Left lung (tissue), 4 donors: ENCODE measurements at regions not wholly inside any gene's neighbourhood (a gene's known extent, or its start where the extent isn't known, plus 50 kb on each side); places are given as distances from the start of the nearest gene placed in this dataset.

ENCODE experiments used
- ATAC-seq: fragments of 200-7000 bp; cut with Tn5 transposase; one replicate; pipeline ENCODE4 v1.9.1; 2020; ENCODE audit warnings: moderate library complexity
- DNase-seq, 4 donors: peaks; one replicate each; pipeline ENCODE4 v3.0.0-alpha.2; 2013 to 2020
- H3K27ac ChIP-seq, 2 donors: fragments of 200-600 bp; sonication (generic) in 1 of 2; one replicate each; pipeline versions ENCODE4 v1.5.0 to v1.8.0; 2020 to 2021
- H3K27me3 ChIP-seq, 2 donors: fragments of 200-600 bp; sonication (generic) in 1 of 2; one replicate each; pipeline versions ENCODE4 v1.5.0 to v1.8.0; 2020 to 2021
- H3K36me3 ChIP-seq, 2 donors: fragments of 200-600 bp; sonication (generic) in 1 of 2; one replicate each; pipeline versions ENCODE4 v1.5.0 to v1.8.0; 2020 to 2021
- H3K4me1 ChIP-seq, 2 donors: fragments of 200-600 bp; one replicate each; pipeline ENCODE4 v1.8.0; 2021
- H3K4me3 ChIP-seq, 2 donors: fragments of 200-600 bp; sonication (generic) in 1 of 2; one replicate each; pipeline versions ENCODE4 v1.5.0 to v1.8.0; 2020 to 2021; ENCODE audit warnings: mild to moderate bottlenecking in 1 of 2
- H3K9me3 ChIP-seq, 2 donors: fragments of 200-600 bp; sonication (generic) in 1 of 2; one replicate each; pipeline versions ENCODE4 v1.5.0 to v1.8.0; 2020 to 2021
- intact Hi-C, 2 donors: fragments of 100-400 bp; cut with DNase I; formaldehyde crosslinking; loops; one replicate each; pipeline versions ENCODE4 v1.11.2 to v1.14.2; 2022
- TF ChIP-seq, protein P1 (sequence below), 2 donors: fragments of 200-600 bp; sonication (generic) in 1 of 2; IDR thresholded peaks; one replicate each; pipeline versions ENCODE4 v1.5.0 to v1.8.0; 2021; ENCODE audit warnings: antibody characterized with exemption in 2 of 2
- donor health status: DM: no; HTN: yes; CAD: no.
- donor health status: DM: no; HTN: no; CAD: no.

DNA sequence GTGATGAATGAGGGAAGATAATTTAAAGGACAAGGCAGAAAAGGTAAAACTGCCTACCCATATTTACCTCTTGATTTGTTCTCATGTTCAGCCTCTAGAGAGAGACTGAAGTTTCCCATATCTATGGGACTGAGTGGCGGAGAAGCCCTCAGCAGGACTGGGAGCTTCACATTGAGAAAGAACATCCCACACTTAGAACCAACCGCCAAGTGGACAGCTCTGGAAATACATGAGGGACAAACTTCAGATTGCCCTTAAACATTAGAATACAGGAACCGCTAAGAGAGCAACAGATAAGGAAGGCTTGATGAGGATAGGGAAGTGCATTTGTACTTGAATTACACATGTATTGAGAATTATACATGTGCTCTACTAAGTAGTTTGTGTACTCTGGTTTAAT lies 316.0 kb upstream of the MIR17HG start:
- no peaks in the 10 kb centered on the region for H3K9me3 ChIP-seq
- no peak overlapping the region for H3K27ac ChIP-seq

GRCh38 chr13:91032104-91032503 lies 315.4 kb upstream of the MIR17HG start:
- no peak for ATAC-seq
- DNase-seq, result no peak
- Histone ChIP-seq H3K4me1 (no peaks in the 10 kb centered on the region), H3K4me3 (no peak overlapping the region), H3K36me3 (no peaks in the 10 kb centered on the region), H3K27ac (no peak overlapping the region), H3K9me3 (no peaks in the 10 kb centered on the region), H3K27me3 (no peaks in the 10 kb centered on the region)
- TF ChIP-seq, protein P1, sequence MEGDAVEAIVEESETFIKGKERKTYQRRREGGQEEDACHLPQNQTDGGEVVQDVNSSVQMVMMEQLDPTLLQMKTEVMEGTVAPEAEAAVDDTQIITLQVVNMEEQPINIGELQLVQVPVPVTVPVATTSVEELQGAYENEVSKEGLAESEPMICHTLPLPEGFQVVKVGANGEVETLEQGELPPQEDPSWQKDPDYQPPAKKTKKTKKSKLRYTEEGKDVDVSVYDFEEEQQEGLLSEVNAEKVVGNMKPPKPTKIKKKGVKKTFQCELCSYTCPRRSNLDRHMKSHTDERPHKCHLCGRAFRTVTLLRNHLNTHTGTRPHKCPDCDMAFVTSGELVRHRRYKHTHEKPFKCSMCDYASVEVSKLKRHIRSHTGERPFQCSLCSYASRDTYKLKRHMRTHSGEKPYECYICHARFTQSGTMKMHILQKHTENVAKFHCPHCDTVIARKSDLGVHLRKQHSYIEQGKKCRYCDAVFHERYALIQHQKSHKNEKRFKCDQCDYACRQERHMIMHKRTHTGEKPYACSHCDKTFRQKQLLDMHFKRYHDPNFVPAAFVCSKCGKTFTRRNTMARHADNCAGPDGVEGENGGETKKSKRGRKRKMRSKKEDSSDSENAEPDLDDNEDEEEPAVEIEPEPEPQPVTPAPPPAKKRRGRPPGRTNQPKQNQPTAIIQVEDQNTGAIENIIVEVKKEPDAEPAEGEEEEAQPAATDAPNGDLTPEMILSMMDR (IDR thresholded peaks at IDR 0.05), result no peak
- intact Hi-C loops, result no loop called here

More for the DNA sequence above, 316.0 kb upstream of the MIR17HG start:
- no peak for DNase-seq
- intact Hi-C loops, result no loop called here
- H3K36me3 ChIP-seq, result no peaks in the 10 kb centered on the region
- TF ChIP-seq, protein P1 (IDR thresholded peaks at IDR 0.05), result no peak
- no peaks in the 10 kb centered on the region for H3K4me1 ChIP-seq
- ATAC-seq, result no peak
- H3K27me3 ChIP-seq, result no peaks in the 10 kb centered on the region
- no peak overlapping the region for H3K4me3 ChIP-seq

GRCh38 chr13:91036886-91037285 lies 310.6 kb upstream of the MIR17HG start:
- no peaks in the 10 kb centered on the region for H3K36me3 ChIP-seq
- H3K4me3 ChIP-seq, result no peak overlapping the region
- H3K27me3 ChIP-seq, result no peaks in the 10 kb centered on the region
- no peak overlapping the region for H3K27ac ChIP-seq
- no peaks in the 10 kb centered on the region for H3K4me1 ChIP-seq
- H3K9me3 ChIP-seq, result no peaks in the 10 kb centered on the region
- TF ChIP-seq, protein P1 (IDR thresholded peaks at IDR 0.05), result no peak
- ATAC-seq, result no peak
- intact Hi-C loops, result no loop called here
- DNase-seq, result no peak

GRCh38 chr13:91042870-91043269 lies 304.6 kb upstream of the MIR17HG start:
- intact Hi-C loops, result no loop called here
- no peak overlapping the region for H3K4me3 ChIP-seq
- no peak for DNase-seq
- TF ChIP-seq, protein P1 (IDR thresholded peaks at IDR 0.05), result no peak
- H3K27me3 ChIP-seq, result no peaks in the 10 kb centered on the region
- no peaks in the 10 kb centered on the region for H3K4me1 ChIP-seq
- H3K9me3 ChIP-seq, result no peaks in the 10 kb centered on the region
- H3K27ac ChIP-seq, result no peak overlapping the region
- H3K36me3 ChIP-seq, result no peaks in the 10 kb centered on the region
- no peak for ATAC-seq

DNA sequence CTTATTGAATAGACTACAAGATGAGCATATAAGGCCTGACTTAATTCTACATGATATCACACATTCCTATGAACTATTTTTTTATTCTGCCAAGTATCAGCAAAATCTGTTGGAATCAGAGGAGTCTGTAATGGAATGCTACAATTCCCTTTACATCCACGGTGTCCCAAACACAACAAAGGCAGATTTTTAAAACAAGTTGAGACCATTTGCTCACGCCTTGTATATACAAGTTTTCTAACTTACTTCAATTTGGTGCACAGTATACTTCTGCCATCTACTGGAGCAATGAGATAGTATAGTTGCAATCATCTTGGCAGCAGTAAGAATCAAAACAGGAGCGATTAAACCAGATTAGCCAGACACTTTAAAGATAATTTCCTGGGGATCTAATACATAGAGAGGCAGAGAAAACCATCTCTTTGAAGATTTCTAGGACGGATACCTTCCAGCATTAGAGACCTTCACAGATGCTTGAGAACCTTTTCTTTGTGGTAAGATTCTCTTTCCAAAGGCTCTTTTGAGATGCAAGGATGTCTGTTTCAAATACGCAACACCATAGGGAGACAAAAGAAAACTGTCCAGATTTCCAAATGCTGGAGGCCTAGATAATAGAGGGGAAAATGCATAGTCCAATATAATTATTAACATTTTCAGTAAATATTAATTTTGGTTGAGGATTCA lies 302.0 kb upstream of the MIR17HG start:
- peak in 2 of 4 donors; percentile 29 to 36 for DNase-seq
- intact Hi-C loops, result no loop called here
- Histone ChIP-seq H3K27me3 (no peaks in the 10 kb centered on the region), H3K9me3 (no peaks in the 10 kb centered on the region), H3K4me3 (no peak overlapping the region), H3K4me1 (no peaks in the 10 kb centered on the region), H3K36me3 (no peaks in the 10 kb centered on the region), H3K27ac (no peak overlapping the region)
- TF ChIP-seq, protein P1 (IDR thresholded peaks at IDR 0.05), result no peak
- peak; percentile 49 for ATAC-seq
